Occipital lobe (tissue), 1 donor: ENCODE measurements at regions not wholly inside any gene's neighbourhood (a gene's known extent, or its start where the extent isn't known, plus 50 kb on each side); places are given as distances from the start of the nearest gene placed in this dataset.
"Not testable (repeated sequence)": the region's sequence is repeated elsewhere in the genome, so short reads cannot be mapped to it uniquely, and the experiment has no call there.

Source experiments
- DNase-seq: peaks from one replicate; lab custom pipeline; 2025; lab: John Stamatoyannopoulos, UW

DNA sequence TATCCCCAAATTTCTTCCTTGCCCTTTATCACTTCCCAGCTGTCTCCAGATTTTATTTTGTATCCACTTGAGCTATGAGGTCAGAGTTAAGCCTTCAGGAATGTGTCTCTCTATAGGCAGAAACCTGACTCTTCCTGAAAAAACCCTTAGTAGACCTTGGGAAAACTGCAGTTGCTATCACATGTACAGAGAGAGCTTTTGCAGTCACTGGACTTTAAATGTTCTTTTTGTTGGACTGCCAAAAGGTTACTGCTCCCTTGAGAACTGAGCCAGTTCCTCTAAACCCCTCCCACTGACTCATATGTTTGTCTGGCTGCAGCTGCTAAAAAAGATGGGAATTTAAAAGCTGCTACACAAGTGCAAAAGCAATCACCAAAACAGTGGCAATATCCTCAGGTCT lies 169.1 kb upstream of the CCDC54 start:
- DNase-seq = peak; percentile 21

DNA sequence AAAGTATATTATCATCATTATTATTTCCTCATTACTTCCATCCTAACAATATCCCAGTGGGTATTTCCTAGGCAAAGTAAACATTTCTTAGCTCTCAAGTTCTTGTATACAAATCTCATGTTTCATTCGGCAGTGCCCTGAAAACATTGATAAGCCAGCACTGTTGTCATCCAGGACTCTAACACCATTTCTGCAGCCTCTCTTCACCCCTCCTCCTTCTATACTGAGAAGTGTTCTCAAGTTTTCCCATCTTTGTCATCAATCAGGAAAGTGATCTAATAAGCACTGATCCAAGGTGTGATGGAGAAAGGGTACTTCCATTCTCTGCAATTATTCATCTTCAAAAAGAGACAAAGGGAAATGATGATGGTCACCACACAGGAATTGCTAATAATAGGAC lies 168.4 kb upstream of the CCDC54 start:
- DNase-seq = no peak

DNA sequence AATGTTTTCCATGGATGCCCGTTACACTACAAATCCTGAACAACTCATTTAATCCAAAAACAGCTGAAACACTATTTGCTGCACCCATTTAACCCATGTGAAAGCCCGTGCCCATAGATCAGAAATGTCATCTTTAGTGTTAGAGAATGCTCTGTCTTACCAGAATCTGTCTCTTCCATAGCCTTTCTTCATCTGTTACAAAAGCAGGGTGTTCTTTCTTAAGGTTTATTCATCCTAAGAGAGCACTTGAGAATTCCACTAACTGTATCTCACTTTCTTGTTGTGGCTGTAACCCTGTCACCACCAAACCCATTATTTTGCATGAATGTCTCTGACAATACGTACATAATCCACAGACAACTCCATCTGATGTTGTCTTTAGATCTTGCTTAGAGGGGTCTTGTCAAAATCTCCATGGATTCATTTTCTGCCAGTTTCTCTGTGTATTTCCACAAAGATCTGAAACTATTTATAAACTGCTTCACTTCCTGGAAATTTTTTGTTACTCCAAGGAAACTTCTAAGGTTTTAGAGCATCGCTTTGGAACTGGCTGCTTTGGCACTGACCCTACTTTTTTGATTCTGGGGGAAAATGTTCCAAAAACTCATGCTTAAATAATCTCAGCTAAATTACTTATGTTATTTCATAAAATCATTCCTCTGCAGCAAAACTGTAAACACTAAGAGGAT lies 167.8 kb upstream of the CCDC54 start:
- no peak for DNase-seq

DNA sequence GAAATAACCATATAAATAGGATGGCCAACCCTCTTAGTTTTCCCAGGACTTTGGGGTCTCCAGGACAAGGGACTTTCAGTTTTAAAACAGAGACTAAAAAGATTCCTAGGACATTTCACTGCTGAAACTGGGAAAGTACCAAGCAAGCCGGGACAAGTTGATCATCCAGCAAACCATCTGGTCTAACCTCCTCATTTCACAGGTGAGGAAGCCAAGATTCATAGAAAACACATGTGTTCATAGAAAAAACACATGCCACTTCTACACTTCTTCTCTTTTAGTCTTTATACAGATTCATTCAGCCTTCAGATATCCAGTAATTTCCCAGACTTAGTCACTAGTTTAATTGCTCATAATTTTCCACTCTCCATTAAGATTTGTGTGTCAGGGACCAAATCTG lies 165.6 kb upstream of the CCDC54 start:
- DNase-seq = no peak

DNA sequence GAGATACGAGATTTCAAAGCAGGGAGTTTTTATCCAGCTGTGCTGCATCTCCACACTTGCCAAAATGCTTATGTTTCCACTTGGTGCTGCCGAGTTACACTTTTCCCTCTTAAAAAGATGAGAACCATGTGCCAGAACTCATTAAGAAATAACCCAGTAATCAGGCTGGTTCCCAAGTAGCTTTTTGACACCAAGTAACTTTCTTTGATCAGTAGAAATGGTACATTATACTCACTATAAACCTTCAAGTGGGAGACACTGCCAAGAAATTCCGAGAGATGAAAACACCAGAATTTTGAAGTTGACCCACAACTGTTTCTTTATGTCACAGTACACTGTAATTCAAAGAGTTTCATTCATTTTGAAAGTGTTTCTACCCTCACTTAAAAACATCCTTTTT lies 164.6 kb upstream of the CCDC54 start:
- DNase-seq = no peak

DNA sequence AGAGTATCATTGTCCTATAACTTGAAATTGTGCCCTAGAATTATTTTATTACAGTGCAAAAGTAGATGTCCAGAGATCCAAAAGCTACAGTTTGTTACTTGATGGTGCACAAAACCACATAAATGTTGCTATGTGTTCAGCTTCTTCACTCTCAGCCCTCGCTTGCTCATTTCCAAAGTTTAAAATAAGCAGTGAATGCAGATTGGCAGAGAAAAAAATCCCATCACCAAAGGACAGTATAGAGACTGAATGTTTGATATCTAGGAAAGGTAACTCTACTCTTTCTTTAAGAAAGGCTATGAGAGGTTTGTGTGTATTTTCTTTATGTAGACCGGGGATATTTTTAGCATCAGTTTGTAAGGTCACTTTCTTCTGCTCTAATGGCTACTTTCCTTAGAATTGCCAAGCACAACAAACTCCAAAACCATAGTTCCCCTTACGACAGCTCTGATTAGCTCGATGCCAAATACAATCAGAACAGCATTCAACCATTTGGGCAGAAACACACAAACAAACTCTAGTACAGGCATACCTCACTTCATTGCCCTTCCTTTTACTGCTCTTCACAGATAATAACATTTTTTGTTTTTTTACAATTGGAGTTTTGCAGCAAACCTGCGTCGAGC lies 164.1 kb upstream of the CCDC54 start:
- no peak for DNase-seq

DNA sequence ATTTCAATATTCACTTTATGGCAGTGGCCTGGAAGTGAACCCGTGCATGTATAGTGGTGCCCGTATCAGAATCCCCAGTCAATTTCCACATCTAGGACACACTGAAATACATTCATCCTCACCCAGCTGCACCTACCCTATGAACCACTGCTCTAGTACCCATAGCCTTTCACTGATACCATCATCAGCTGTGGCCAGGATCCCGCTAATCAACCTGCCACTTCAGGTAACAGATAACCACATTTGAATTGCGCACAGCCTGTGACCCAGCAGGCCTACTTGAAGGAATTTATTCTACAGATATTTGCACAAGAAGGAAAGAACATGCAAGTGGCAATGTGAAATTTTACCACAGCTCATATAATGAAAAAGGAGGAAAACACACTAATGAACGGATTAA lies 161.0 kb upstream of the CCDC54 start:
- no peak for DNase-seq

DNA sequence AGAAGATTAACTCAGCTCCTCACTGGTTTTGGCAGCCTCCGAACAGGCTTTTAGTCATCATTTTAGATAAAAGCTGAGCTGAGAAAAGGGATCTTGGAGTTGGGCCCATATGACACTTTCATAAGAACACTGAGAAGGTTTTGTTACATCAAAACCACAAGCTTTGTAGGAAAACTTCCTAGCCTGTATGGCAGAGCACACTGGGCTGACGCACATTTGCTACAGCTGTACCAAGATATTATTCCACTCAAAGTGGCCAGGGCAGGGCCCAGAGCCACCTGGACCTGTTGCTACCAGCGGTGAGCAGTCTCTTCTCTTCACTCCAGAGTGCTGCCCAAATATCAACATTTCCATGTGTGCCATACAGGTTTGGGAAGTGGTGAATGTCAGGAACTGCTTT lies 160.5 kb upstream of the CCDC54 start:
- no peak for DNase-seq

DNA sequence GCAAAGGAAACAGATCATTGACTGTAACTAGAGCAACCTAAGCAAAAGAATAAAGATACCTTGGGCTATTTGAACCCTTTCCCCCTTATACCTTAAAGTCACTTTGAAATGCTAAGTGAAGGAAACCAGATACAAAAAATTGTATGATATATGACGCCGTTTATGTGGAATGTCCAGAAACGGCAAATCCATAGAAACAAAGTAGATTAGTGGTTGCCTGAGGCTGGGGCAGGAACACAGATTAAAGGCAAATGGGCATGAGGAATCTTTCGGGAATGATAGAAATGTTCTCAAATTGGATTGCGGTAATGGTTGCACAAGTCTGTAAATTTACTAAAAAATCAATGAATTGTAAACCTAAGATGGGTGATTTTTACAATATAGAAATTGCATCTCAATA lies 160.1 kb upstream of the CCDC54 start:
- DNase-seq = no peak

DNA sequence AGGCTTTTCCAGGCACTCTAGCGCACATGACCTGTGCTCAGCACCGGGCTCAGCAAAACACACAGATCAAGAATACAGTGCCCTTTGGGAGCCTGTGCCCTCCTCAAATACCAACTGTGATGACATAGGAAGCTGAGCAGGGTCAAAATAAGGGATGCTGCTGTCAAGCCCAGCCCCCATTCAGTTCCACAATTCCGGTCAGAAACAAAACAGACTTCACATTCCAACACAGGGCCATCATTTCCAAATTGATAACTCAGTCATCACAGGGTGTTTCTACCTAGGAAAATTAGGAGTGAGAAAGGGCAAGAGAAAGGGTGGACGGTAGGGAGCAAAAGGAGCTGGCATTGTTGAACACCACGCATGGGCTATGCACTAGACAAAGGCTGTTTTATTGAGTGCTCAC lies 158.4 kb upstream of the CCDC54 start:
- DNase-seq = no peak

DNA sequence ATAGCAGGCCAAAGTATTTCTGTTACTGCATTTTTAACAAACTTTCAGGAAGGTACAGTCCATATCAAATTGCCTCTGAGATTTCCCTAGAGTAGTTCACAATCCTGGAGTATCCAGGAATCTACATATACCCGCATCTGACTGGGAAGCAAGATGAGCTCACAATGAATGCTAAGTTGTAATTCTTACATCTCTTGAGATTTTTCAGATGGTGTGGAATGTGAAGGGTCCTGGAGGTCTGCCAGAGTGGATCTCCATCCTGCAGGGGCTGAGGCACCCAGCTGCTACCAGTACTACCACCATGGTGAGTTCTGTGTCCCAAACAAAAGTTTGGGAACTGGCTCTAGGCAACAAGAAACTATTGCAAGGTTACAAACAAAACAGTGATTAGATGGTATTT lies 156.7 kb upstream of the CCDC54 start:
- DNase-seq = no peak

DNA sequence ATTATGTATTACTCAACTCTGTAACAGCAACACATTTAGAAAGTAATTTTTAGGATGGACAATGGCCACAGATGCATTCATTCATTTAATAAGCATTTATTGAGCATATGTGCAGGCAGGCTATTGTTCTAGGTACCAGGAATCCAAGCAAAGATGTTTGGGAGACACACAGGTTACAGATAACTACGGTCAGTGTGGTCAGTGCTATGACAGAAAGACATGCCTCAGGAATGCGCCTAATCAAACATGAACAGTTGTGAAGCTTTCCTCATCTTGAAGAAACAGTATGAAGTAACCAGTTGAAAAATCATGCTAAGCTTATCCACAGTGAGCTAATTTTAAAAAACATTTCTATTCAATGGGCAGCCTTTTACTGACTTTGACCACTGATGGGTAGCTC lies 155.4 kb upstream of the CCDC54 start:
- no peak for DNase-seq

DNA sequence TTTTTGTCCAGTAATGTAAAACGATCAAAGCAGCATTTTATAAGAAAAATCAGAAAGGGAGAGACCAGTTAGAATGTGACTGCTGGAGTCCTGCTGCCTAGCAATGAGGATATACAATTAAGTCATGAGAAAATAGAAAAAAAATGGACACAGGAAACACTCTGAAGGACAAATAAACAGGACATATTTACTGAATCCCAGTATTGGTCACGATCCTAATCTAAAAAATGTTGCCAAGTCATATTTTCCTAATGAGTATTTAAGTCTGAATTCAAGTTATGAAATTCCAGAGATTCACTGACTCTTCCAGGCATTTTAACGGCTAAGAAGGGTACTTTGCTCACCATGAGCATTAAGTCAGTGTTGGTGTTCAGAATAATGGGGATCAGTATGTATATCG lies 154.3 kb upstream of the CCDC54 start:
- DNase-seq = no peak

DNA sequence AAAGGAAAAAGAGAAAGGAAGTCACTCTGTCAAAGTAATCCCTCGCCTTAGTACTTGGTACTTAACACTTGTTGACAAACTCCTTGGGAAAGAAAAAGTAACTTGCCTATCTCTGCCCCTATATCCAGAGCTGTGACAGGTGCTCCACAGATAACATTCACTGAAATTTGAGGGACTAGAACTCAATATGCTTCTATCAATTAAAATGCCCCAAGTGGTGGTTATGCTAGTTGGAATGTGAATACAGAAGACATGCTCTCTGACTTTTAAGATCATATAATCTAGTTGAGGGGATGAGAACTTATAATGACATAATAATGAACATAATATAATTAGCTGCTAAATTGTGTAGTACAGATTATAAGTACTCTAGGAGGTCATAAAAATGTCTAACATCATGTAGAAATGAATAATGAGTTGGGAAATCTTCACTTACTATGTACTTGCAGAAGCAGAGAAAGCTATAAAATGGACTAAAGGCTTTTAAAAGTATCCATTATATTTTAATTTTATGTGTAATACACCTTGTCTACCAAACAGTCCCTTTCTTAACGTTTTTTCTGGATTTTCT lies 153.1 kb upstream of the CCDC54 start:
- DNase-seq = no peak

DNA sequence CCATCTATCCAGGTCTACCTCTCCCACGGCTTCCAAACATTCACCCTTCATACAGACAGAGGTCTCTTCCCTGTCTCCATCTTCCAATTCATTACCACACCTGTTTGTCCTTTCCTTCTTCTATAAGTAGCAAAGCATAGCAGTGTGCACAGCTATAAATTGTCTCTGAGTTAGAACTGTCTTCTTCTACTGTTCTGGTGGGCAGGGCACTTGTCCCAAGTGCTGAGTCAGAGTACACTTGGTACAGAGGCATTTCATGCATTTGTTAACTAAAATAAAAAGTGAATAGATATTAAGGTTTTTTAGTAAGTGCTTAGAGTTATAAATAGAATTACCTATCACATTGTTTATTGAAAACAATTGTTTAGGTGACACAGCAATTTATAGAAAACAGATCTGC lies 150.1 kb upstream of the CCDC54 start:
- DNase-seq = no peak

DNA sequence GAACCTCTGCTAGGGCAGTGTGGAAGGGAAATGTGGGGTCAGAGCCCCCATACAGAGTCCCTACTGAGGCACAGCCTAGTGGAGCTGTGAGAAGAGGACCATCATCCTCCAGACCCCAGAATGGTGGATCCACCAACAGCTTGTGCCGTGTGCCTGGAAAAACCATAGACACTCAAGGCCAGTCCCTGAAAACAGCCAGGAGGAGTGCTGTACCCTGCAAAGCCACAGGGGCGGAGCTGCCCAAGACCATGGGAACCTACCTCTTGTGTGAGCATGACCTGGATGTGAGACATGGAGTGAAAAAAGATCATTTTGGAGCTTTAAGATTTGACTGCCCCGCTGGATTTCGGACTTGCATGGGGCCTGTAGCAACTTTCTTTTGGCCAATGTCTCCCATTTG lies 143.4 kb upstream of the CCDC54 start:
- DNase-seq = not testable (repeated sequence)

DNA sequence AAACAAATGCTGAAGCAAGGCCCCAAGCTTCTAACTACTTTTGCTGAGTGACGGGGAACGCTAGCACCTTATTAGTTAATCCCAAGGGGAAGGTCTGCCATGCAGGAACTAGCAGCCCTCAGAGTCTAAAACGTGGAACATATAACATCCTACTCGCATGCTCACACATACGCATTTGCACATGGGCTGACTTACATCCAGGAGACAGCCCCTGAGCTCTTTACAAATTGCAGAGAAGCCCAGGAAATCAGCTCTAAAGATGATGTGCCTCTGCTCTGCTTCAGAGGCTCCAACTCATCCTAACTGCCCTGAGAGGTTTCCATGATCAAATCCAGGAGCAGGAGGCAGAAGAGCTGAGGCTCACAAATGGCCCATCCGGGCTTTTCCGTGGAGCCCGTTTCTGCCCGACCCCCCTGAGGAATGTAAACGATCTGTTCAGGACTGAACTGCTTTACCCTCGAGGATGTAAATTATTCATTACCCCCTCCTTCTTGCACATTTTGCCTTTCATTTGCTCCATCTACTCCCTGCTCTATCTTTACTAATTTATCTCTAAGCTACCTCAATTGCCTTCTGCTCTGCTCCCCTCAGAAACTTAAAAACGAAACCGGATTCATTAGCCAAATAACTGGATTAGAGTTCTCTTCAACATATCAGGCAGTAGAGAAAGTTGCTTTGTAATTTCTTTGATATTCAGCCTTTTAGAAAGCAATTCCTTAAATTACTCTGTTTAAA lies 141.9 kb upstream of the CCDC54 start:
- DNase-seq = no peak

DNA sequence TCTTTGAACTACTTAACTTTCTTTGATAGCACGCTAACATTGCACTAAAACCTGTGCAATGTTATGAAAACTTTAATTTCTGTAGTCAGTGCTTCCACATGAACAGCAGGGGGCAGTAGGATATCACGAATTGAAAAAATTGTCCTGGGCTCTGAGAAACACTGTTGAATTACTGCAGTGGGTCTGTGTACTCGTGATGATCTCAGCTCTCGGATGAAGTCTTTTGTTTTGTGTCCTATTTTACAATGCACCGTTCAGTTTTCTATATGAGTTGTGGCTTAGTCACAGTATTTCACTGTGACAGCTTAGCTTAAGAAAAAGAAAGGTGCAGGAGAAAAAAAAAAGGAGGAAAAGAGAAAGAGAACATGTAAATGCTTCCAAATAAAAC lies 141.3 kb upstream of the CCDC54 start:
- DNase-seq = peak; percentile 57

DNA sequence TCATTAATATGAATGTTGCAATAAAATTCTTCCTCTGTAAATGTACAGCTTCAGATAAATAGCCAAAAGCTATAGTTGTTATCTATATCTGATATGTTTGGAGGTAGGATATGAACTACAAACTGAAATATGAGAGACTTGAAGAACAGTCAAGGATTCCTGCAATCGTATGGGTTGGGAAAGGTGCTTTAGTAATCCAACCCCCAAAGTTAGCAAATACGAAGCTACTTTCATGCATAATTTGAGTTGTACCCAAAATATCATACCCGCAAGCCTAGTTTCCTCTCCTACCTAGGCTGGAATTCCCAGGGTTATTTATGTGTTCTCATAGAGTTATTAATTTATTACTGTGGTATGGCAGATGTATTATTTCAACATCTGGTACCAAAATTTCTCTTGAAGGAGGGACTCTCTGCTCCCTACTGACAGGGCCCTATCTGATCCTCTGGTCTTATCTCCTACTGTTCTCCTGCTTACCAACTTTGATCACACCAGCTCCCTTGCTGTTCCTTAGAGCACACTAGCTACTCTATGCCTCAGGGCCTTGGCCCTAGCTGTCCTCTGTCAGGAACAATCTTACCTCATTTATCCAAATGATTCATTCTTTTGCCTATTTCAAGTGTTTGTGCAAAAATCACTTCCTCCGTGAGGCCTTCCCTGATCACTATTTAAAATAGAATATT lies 140.4 kb upstream of the CCDC54 start:
- DNase-seq = no peak

DNA sequence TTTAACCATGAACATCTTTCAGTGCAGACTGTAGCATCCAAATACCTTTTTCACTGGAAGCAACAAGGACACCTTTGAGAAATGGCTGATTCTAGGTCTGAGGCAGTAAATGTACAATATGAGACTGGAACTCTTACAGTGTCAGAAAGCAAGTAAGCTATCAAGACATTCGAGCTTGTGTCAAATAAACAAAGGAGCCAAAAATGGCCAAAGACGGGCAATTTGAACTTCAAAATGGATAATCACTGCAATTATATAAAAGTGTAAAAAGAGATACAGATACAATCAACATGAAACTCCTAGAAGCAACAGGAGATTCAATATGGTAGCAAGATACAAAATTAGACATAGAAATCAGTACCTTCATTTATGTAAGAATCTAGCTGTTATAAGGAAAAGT lies 138.5 kb upstream of the CCDC54 start:
- no peak for DNase-seq

DNA sequence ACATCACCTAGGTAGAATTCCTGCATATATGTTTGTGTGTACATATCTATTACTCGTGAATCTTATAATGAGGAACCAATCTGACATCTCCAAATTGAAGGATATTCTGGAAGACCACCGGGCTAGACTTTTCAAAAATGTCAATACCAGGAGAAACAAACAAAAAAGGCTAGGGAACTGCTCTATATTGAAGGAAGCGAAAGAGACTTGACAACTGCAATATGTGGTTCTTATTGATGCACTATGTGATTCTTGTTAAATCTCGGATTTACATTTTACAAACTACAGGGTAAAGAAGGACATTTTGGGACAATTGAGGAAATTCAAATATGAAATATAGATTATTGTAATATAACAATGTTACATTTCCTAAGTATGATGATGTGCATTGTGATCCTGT lies 137.5 kb upstream of the CCDC54 start:
- DNase-seq = no peak
